Thymus (tissue), 11 donors: ENCODE measurements at regions not wholly inside any gene's neighbourhood (a gene's known extent, or its start where the extent isn't known, plus 50 kb on each side); places are given as distances from the start of the nearest gene placed in this dataset.
"Not testable (repeated sequence)": the region's sequence is repeated elsewhere in the genome, so short reads cannot be mapped to it uniquely, and the experiment has no call there.

ENCODE experiments used
- DNase-seq, 9 donors: peaks; one replicate each; pipeline ENCODE4 v3.0.0-alpha.2; 2013; ENCODE audit warnings: low spot score in 9 of 9, low read depth in 6 of 9, missing footprints in 1 of 9
- H3K27ac ChIP-seq, 2 donors: one replicate each; pipeline ENCODE4 v1.5.1; 2013; ENCODE audit warnings: control low read depth in 1 of 2, low read depth in 1 of 2, low read length in 1 of 2, mild to moderate bottlenecking in 1 of 2, moderate library complexity in 1 of 2
- H3K27me3 ChIP-seq, 2 donors: one replicate each; pipeline ENCODE4 v1.5.1; 2013; ENCODE audit warnings: low read length in 1 of 2; ENCODE audit not compliant: control insufficient read depth in 2 of 2, insufficient read depth in 1 of 2
- H3K36me3 ChIP-seq, 2 donors: one replicate each; pipeline ENCODE4 v1.5.1; 2013; ENCODE audit warnings: low read length in 1 of 2, mild to moderate bottlenecking in 1 of 2, moderate library complexity in 1 of 2; ENCODE audit not compliant: control insufficient read depth in 2 of 2, insufficient read depth in 2 of 2
- H3K4me1 ChIP-seq, 2 donors: one replicate each; pipeline ENCODE4 v1.5.1; 2013; ENCODE audit warnings: low read length in 2 of 2; ENCODE audit not compliant: control insufficient read depth in 2 of 2, insufficient read depth in 2 of 2
- H3K4me3 ChIP-seq, 2 donors: one replicate each; pipeline ENCODE4 v1.5.1; 2013; ENCODE audit warnings: low read length in 2 of 2, control low read depth in 1 of 2, mild to moderate bottlenecking in 1 of 2
- H3K9me3 ChIP-seq, 2 donors: one replicate each; pipeline ENCODE4 v1.5.1; 2013; ENCODE audit warnings: low read length in 1 of 2, mild to moderate bottlenecking in 1 of 2; ENCODE audit not compliant: control insufficient read depth in 2 of 2, insufficient read depth in 1 of 2
- WGBS: extraction: QIAGEN DNeasy Blood & Tissue Kit; methylation state at CpG from one replicate; pipeline ENCODE4 v1.1.7; 2013; 5-methylcytosine and 5-hydroxymethylcytosine counted together
- donor health status: healthy.

- Histone ChIP-seq H3K4me1 (no peaks in the 10 kb centered on the region), H3K36me3 (no peaks in the 10 kb centered on the region), H3K4me3 (no peak overlapping the region), H3K27ac (no peak overlapping the region), H3K9me3 (no peaks in the 10 kb centered on the region), H3K27me3 (no peaks in the 10 kb centered on the region)
- DNase-seq = no peak
- WGBS = 97% methylated on average over 8 of the region's 8 CpGs
Observed at GRCh38 chr9:33703430-33704102, 91.8 kb upstream of the PRSS3 start.

GRCh38 chr9:33705440-33705839 lies 89.9 kb upstream of the PRSS3 start:
- not testable (repeated sequence) for DNase-seq, H3K4me1 ChIP-seq, H3K36me3 ChIP-seq, H3K4me3 ChIP-seq, H3K27me3 ChIP-seq, H3K9me3 ChIP-seq, H3K27ac ChIP-seq
- 71% methylated on average over 2 of the region's 2 CpGs for WGBS

- Histone ChIP-seq H3K27ac (no peak overlapping the region), H3K36me3 (no peaks in the 10 kb centered on the region), H3K4me3 (no peak overlapping the region), H3K4me1 (no peaks in the 10 kb centered on the region), H3K27me3 (no peaks in the 10 kb centered on the region), H3K9me3 (no peaks in the 10 kb centered on the region)
- DNase-seq = no peak
- WGBS = 92% methylated on average over 2 of the region's 2 CpGs
Observed at GRCh38 chr9:33708441-33708840, 86.9 kb upstream of the PRSS3 start.

GRCh38 chr9:33709269-33709668 lies 86.1 kb upstream of the PRSS3 start:
- Histone ChIP-seq H3K4me1 (no peaks in the 10 kb centered on the region), H3K27me3 (no peaks in the 10 kb centered on the region), H3K27ac (no peak overlapping the region), H3K9me3 (no peaks in the 10 kb centered on the region), H3K4me3 (no peak overlapping the region), H3K36me3 (no peaks in the 10 kb centered on the region)
- DNase-seq = no peak
- 94% methylated on average over 3 of the region's 3 CpGs for WGBS

GRCh38 chr9:33711418-33711817 lies 83.9 kb upstream of the PRSS3 start:
- not testable (repeated sequence) for DNase-seq, H3K27ac ChIP-seq, H3K27me3 ChIP-seq, H3K9me3 ChIP-seq, H3K4me3 ChIP-seq, H3K36me3 ChIP-seq, H3K4me1 ChIP-seq
- 86% methylated on average over 1 of the region's 1 CpG for WGBS

GRCh38 chr9:33714989-33715388 lies 80.4 kb upstream of the PRSS3 start:
- no peaks in the 10 kb centered on the region for H3K27me3 ChIP-seq
- no peak overlapping the region for H3K27ac ChIP-seq
- H3K4me1 ChIP-seq = no peaks in the 10 kb centered on the region
- no peaks in the 10 kb centered on the region for H3K36me3 ChIP-seq
- 97% methylated on average over 2 of the region's 2 CpGs for WGBS
- H3K9me3 ChIP-seq = no peaks in the 10 kb centered on the region
- DNase-seq = no peak
- no peak overlapping the region for H3K4me3 ChIP-seq

GRCh38 chr9:33718987-33719386 lies 76.4 kb upstream of the PRSS3 start:
- no peak for DNase-seq
- Histone ChIP-seq H3K4me3 (no peak overlapping the region), H3K36me3 (no peaks in the 10 kb centered on the region), H3K9me3 (no peaks in the 10 kb centered on the region), H3K27ac (no peak overlapping the region), H3K4me1 (peaks cover 0 to 5% of the 10 kb centered on the region in 2 donors), H3K27me3 (peaks cover 0 to 2% of the 10 kb centered on the region in 2 donors)
- 72% methylated on average over 7 of the region's 7 CpGs for WGBS

GRCh38 chr9:33719581-33720374 lies 75.6 kb upstream of the PRSS3 start:
- WGBS = 70% methylated on average over 19 of the region's 19 CpGs
- Histone ChIP-seq H3K4me1 (peaks cover 0 to 5% of the 10 kb centered on the region in 2 donors), H3K27me3 (peaks cover 0 to 2% of the 10 kb centered on the region in 2 donors), H3K9me3 (no peaks in the 10 kb centered on the region), H3K4me3 (no peak overlapping the region), H3K36me3 (no peaks in the 10 kb centered on the region), H3K27ac (no peak overlapping the region)
- peak in 3 of 9 donors; percentile 24 to 34 (median 26) for DNase-seq

GRCh38 chr9:33721674-33722358 lies 73.5 kb upstream of the PRSS3 start:
- H3K4me3 ChIP-seq = no peak overlapping the region
- no peak overlapping the region for H3K27ac ChIP-seq
- WGBS = 31% methylated on average over 32 of the region's 32 CpGs
- H3K27me3 ChIP-seq = peaks cover 0 to 2% of the 10 kb centered on the region in 2 donors
- no peaks in the 10 kb centered on the region for H3K36me3 ChIP-seq
- peaks cover 0 to 5% of the 10 kb centered on the region in 2 donors for H3K4me1 ChIP-seq
- peak; percentile 51 to 88 (median 78) for DNase-seq
- H3K9me3 ChIP-seq = no peaks in the 10 kb centered on the region
